Parathyroid adenoma (tissue), 2 donors: ENCODE measurements at regions not wholly inside any gene's neighbourhood (a gene's known extent, or its start where the extent isn't known, plus 50 kb on each side); places are given as distances from the start of the nearest gene placed in this dataset.

ENCODE experiments used
- H2AFZ ChIP-seq: fragments of 300-600 bp; sonication (generic); one replicate; pipeline ENCODE4 v1.7.0; 2017; ENCODE audit warnings: antibody characterized with exemption, mild to moderate bottlenecking
- H3K27ac ChIP-seq: fragments of 300-600 bp; sonication (generic); one replicate; pipeline ENCODE4 v1.7.0; 2017
- H3K27me3 ChIP-seq: fragments of 300-600 bp; sonication (generic); one replicate; pipeline ENCODE4 v1.7.0; 2017; ENCODE audit warnings: low read length; ENCODE audit not compliant: control insufficient read depth, insufficient read depth
- H3K36me3 ChIP-seq: fragments of 300-600 bp; sonication (generic); one replicate; pipeline ENCODE4 v1.7.0; 2017; ENCODE audit warnings: low read length; ENCODE audit not compliant: control insufficient read depth, insufficient read depth
- H3K4me1 ChIP-seq: fragments of 300-600 bp; sonication (generic); one replicate; pipeline ENCODE4 v1.7.0; 2017; ENCODE audit warnings: control low read depth
- H3K4me2 ChIP-seq: fragments of 300-600 bp; sonication (generic); one replicate; pipeline ENCODE4 v1.7.0; 2017; ENCODE audit warnings: low read length
- H3K4me3 ChIP-seq: fragments of 300-600 bp; sonication (generic); one replicate; pipeline ENCODE4 v1.7.0; 2017; ENCODE audit warnings: low read depth, low read length
- H3K79me2 ChIP-seq: fragments of 300-600 bp; sonication (generic); one replicate; pipeline ENCODE4 v1.7.0; 2017; ENCODE audit warnings: control low read depth
- H3K9ac ChIP-seq: fragments of 300-600 bp; sonication (generic); one replicate; pipeline ENCODE4 v1.7.0; 2017; ENCODE audit warnings: mild to moderate bottlenecking
- H3K9me3 ChIP-seq: fragments of 300-600 bp; sonication (generic); one replicate; pipeline ENCODE4 v1.7.0; 2017; ENCODE audit warnings: low read length; ENCODE audit not compliant: control insufficient read depth
- CTCF ChIP-seq: fragments of 300-600 bp; sonication (generic); IDR thresholded peaks from one replicate; pipeline ENCODE4 v1.7.0; 2017; ENCODE audit warnings: antibody characterized with exemption, mild to moderate bottlenecking
- donor health status: primary hyperparathyroidism.

GRCh38 chr13:22655106-22655852, 525.5 kb upstream of the SGCG start:
- Histone ChIP-seq H3K27ac (no peak overlapping the region), H3K27me3 (no peaks in the 10 kb centered on the region), H2AFZ (no peak overlapping the region), H3K4me1 (no peaks in the 10 kb centered on the region), H3K9me3 (no peaks in the 10 kb centered on the region), H3K9ac (no peak overlapping the region), H3K4me3 (no peak overlapping the region), H3K79me2 (no peaks in the 10 kb centered on the region), H3K36me3 (no peaks in the 10 kb centered on the region), H3K4me2 (no peak overlapping the region)
- TF ChIP-seq CTCF = no peak

GRCh38 chr13:22662771-22663170, 518.0 kb upstream of the SGCG start:
- Histone ChIP-seq H3K36me3 (no peaks in the 10 kb centered on the region), H3K4me2 (no peak overlapping the region), H3K4me1 (no peaks in the 10 kb centered on the region), H3K79me2 (no peaks in the 10 kb centered on the region), H3K4me3 (no peak overlapping the region), H3K9me3 (no peaks in the 10 kb centered on the region), H2AFZ (no peak overlapping the region), H3K27me3 (no peaks in the 10 kb centered on the region), H3K27ac (no peak overlapping the region), H3K9ac (no peak overlapping the region)
- TF ChIP-seq CTCF = no peak

GRCh38 chr13:22665506-22665905, 515.3 kb upstream of the SGCG start:
- no peak for TF ChIP-seq CTCF
- Histone ChIP-seq H2AFZ (no peak overlapping the region), H3K9ac (no peak overlapping the region), H3K79me2 (no peaks in the 10 kb centered on the region), H3K4me2 (no peak overlapping the region), H3K4me3 (no peak overlapping the region), H3K4me1 (no peaks in the 10 kb centered on the region), H3K36me3 (no peaks in the 10 kb centered on the region), H3K27ac (no peak overlapping the region), H3K9me3 (no peaks in the 10 kb centered on the region), H3K27me3 (no peaks in the 10 kb centered on the region)

- no peak for TF ChIP-seq CTCF
- Histone ChIP-seq H3K79me2 (no peaks in the 10 kb centered on the region), H2AFZ (no peak overlapping the region), H3K4me3 (no peak overlapping the region), H3K4me1 (no peaks in the 10 kb centered on the region), H3K9me3 (no peaks in the 10 kb centered on the region), H3K27ac (no peak overlapping the region), H3K27me3 (no peaks in the 10 kb centered on the region), H3K9ac (no peak overlapping the region), H3K36me3 (no peaks in the 10 kb centered on the region), H3K4me2 (no peak overlapping the region)
Measured at GRCh38 chr13:22690756-22691155, 490.0 kb upstream of the SGCG start.

GRCh38 chr13:22693691-22694090, 487.1 kb upstream of the SGCG start:
- Histone ChIP-seq H2AFZ (no peak overlapping the region), H3K4me3 (no peak overlapping the region), H3K79me2 (no peaks in the 10 kb centered on the region), H3K4me2 (no peak overlapping the region), H3K36me3 (no peaks in the 10 kb centered on the region), H3K9ac (no peak overlapping the region), H3K4me1 (no peaks in the 10 kb centered on the region), H3K27me3 (no peaks in the 10 kb centered on the region), H3K9me3 (no peaks in the 10 kb centered on the region), H3K27ac (no peak overlapping the region)
- TF ChIP-seq CTCF = no peak
